MCF 10A (cell line): ENCODE measurements at regions not wholly inside any gene's neighbourhood (a gene's known extent, or its start where the extent isn't known, plus 50 kb on each side); places are given as distances from the start of the nearest gene placed in this dataset.

ENCODE experiments used
- BruUV-seq: library from RNA; stranded (reverse); fragments of 400-500 nt; replicated peaks from 2 replicates; lab custom pipeline; 2021; lab: Mats Ljungman, UMichigan
- CTCF ChIA-PET: fragments of 300-600 bp; sonication (Branson Sonifier 250); formaldehyde crosslinking; extraction: SDS; loops from one replicate; lab custom pipeline; 2021; ENCODE audit warnings: antibody characterized with exemption, inconsistent platforms; lab: Yijun Ruan, JAX
- POLR2A ChIA-PET: fragments of 300-600, 350-650 bp; sonication (Branson Sonifier 250); formaldehyde crosslinking; extraction: SDS; loops from one replicate; lab custom pipeline; 2020; ENCODE audit warnings: antibody characterized with exemption, inconsistent platforms; lab: Yijun Ruan, JAX
- DNase-seq: peaks from one replicate; pipeline ENCODE4 v3.0.0-alpha.2; 2018; ENCODE audit not compliant: unreplicated experiment
- H3K27ac Mint-ChIP-seq: one replicate; pipeline ENCODE4 v1.8.0; 2022; ENCODE audit warnings: mild to moderate bottlenecking, low read depth, mixed read lengths; ENCODE audit not compliant: unreplicated experiment
- H3K27me3 Mint-ChIP-seq: one replicate; pipeline ENCODE4 v1.8.0; 2022; ENCODE audit warnings: mixed read lengths; ENCODE audit not compliant: insufficient read depth, unreplicated experiment
- H3K36me3 Mint-ChIP-seq: one replicate; pipeline ENCODE4 v1.8.0; 2022; ENCODE audit warnings: mild to moderate bottlenecking, moderate library complexity, mixed read lengths; ENCODE audit not compliant: insufficient read depth, unreplicated experiment
- H3K4me1 Mint-ChIP-seq: one replicate; pipeline ENCODE4 v1.8.0; 2022; ENCODE audit warnings: mixed read lengths; ENCODE audit not compliant: insufficient read depth, unreplicated experiment
- H3K4me3 Mint-ChIP-seq: one replicate; pipeline ENCODE4 v1.8.0; 2022; ENCODE audit warnings: mild to moderate bottlenecking, moderate library complexity, mixed read lengths; ENCODE audit not compliant: unreplicated experiment
- H3K9me3 Mint-ChIP-seq: one replicate; pipeline ENCODE4 v1.8.0; 2022; ENCODE audit warnings: mixed read lengths; ENCODE audit not compliant: unreplicated experiment
- intact Hi-C: fragments of 100-400 bp; cut with micrococcal nuclease; formaldehyde crosslinking; loops from 2 replicates; pipeline ENCODE4 v1.14.1; 2022
- TF ChIP-seq, protein P1 (sequence below): fragments of 200-600 bp; IDR thresholded peaks from one replicate; pipeline ENCODE4 v1.8.0; 2022; ENCODE audit warnings: antibody characterized with exemption, mild to moderate bottlenecking; ENCODE audit not compliant: unreplicated experiment

DNA sequence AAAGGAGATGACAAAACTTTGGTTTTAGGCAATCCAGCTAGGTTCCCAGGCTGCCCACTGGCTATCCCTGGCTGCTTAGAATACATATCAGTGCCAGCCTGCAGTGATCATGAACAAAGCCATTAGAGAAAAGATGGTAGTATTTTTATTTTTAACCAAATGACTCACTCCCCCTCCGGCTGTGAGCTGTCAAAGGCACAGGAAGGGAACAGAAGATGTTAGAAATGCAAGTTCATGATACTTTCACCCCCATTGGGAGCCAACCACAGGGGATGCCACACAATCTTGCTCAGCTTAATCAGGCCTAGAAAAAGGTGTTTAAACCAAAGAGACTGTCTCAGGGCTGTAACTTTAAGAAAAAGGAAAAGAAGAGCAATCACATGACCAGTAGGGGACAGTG lies 70.3 kb upstream of the ASTN2 start:
- H3K9me3 Mint-ChIP-seq = no peaks in the 10 kb centered on the region
- H3K36me3 Mint-ChIP-seq = no peaks in the 10 kb centered on the region
- DNase-seq = peak; percentile 63
- no peaks in the 10 kb centered on the region for H3K27me3 Mint-ChIP-seq
- H3K4me1 Mint-ChIP-seq = no peaks in the 10 kb centered on the region
- H3K27ac Mint-ChIP-seq = no peak overlapping the region
- no peak overlapping the region for H3K4me3 Mint-ChIP-seq
- ChIA-PET CTCF (interaction anchor here (0.7 to 1.2 kb wide), 3 partner anchors 27 to 478 kb away, joined by 3 to 4 read pairs (median 4); no protein-coding TSS in a partner anchor), POLR2A (no interaction called here)
- TF ChIP-seq, protein P1, sequence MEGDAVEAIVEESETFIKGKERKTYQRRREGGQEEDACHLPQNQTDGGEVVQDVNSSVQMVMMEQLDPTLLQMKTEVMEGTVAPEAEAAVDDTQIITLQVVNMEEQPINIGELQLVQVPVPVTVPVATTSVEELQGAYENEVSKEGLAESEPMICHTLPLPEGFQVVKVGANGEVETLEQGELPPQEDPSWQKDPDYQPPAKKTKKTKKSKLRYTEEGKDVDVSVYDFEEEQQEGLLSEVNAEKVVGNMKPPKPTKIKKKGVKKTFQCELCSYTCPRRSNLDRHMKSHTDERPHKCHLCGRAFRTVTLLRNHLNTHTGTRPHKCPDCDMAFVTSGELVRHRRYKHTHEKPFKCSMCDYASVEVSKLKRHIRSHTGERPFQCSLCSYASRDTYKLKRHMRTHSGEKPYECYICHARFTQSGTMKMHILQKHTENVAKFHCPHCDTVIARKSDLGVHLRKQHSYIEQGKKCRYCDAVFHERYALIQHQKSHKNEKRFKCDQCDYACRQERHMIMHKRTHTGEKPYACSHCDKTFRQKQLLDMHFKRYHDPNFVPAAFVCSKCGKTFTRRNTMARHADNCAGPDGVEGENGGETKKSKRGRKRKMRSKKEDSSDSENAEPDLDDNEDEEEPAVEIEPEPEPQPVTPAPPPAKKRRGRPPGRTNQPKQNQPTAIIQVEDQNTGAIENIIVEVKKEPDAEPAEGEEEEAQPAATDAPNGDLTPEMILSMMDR = no peak
- no TSS peak for BruUV-seq
- intact Hi-C loops = loop anchor here (5.0 kb wide), 1 partner anchor 72 kb away; no protein-coding TSS in a partner anchor

DNA sequence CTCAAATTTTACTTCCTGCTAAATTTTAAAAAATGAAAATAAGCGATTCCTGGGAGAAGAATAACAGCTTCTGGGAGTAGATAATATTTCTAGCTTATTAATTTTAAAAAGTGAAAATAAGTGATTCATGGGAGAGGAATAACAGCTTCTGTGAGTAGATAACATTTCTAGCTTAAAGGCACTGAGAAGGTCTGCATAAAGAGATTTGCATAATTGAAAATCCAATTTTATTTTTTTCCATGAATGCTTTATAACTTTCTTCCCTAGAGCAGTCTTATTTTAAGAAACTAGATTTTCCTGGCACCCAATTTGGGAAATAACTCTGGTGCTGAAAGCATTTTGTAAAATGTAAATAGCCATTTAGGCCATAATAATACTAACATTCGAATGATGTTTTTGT lies 65.9 kb upstream of the ASTN2 start:
- BruUV-seq = no TSS peak
- no peak overlapping the region for H3K27ac Mint-ChIP-seq
- H3K36me3 Mint-ChIP-seq = no peaks in the 10 kb centered on the region

DNA sequence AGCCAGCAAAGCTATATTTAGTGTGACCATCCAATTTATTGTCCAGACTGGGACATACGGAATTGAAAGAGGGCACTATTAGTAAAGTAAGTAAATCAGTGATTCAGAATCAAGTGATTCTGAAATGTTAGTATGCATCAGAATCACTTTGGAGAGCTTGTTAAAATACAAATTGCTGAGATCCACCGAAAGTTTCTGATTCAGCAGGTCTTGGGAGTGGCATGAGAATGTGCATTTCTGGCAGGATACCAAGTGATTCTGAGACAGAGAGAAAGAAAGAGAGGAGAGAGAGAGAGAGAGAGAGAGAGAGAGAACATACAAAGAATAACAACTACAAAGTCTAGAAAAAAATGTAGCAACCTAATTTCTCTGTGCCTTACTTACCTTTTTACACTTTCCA lies 65.4 kb upstream of the ASTN2 start:
- no peaks in the 10 kb centered on the region for H3K36me3 Mint-ChIP-seq
- H3K27ac Mint-ChIP-seq = no peak overlapping the region
- TF ChIP-seq, protein P1 = no peak
- POLR2A ChIA-PET = no interaction called here
- intact Hi-C loops = no loop called here
- H3K27me3 Mint-ChIP-seq = no peaks in the 10 kb centered on the region
- CTCF ChIA-PET = interaction anchor here (0.6 to 1.4 kb wide), 4 partner anchors 9 to 505 kb away, joined by 3 to 4 read pairs (median 4); no protein-coding TSS in a partner anchor
- no peak overlapping the region for H3K4me3 Mint-ChIP-seq
- H3K9me3 Mint-ChIP-seq = peaks cover 7% of the 10 kb centered on the region
- BruUV-seq = no TSS peak
- DNase-seq = peak; percentile 42
- no peaks in the 10 kb centered on the region for H3K4me1 Mint-ChIP-seq

More for the DNA sequence above, 65.9 kb upstream of the ASTN2 start:
- intact Hi-C loops = no loop called here
- peaks cover 2% of the 10 kb centered on the region for H3K9me3 Mint-ChIP-seq
- no peak for DNase-seq
- ChIA-PET CTCF (interaction anchor here (0.7 to 1.4 kb wide), 2 partner anchors 21 to 28 kb away, joined by 3 to 4 read pairs; no protein-coding TSS in a partner anchor), POLR2A (no interaction called here)
- no peaks in the 10 kb centered on the region for H3K4me1 Mint-ChIP-seq
- no peak overlapping the region for H3K4me3 Mint-ChIP-seq
- H3K27me3 Mint-ChIP-seq = no peaks in the 10 kb centered on the region
- TF ChIP-seq, protein P1 = no peak

DNA sequence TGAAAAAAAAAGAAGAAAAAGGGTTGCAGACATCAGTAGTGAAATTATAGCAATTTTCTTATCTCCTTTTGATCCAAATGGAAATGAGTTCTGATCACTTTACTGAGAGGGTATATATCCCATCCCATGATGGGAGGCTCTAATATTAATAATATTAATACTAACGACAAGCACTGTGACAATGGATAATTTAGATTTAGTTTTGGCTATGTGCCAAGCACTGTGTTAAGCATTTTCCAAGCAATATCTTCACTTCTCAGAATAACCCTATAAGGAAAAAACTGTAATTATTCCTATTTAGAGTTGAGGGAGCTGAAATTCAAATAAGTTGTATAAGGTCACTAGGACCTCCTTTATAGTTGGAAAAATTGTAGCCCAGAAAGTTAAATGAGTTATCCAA lies 58.4 kb upstream of the ASTN2 start:
- Mint-ChIP-seq H3K9me3 (peaks cover 8% of the 10 kb centered on the region), H3K27ac (no peak overlapping the region), H3K36me3 (no peaks in the 10 kb centered on the region), H3K4me1 (no peaks in the 10 kb centered on the region), H3K4me3 (no peak overlapping the region), H3K27me3 (no peaks in the 10 kb centered on the region)
- BruUV-seq = no TSS peak
- ChIA-PET POLR2A (no interaction called here), CTCF (no interaction called here)
- intact Hi-C loops = no loop called here
- no peak for DNase-seq
- TF ChIP-seq, protein P1 = no peak
